Astrocyte (in vitro differentiated cells and primary cell): ENCODE measurements at regions not wholly inside any gene's neighbourhood (a gene's known extent, or its start where the extent isn't known, plus 50 kb on each side); places are given as distances from the start of the nearest gene placed in this dataset.

ENCODE experiments used
- DNase-seq: peaks from one replicate; pipeline ENCODE4 v3.0.0-alpha.2; 2010; ENCODE audit warnings: low read depth
- FAIRE-seq: peaks from 2 replicates; lab custom pipeline; 2011; peaks lifted over from hg19 to GRCh38; lab: Jason Lieb, UNC
- H2AFZ ChIP-seq: 2 replicates; pipeline ENCODE4 v1.6.0; 2012; ENCODE audit warnings: low read depth, low read length, inconsistent platforms
- H3K27ac ChIP-seq: 2 replicates; pipeline ENCODE4 v1.5.1; 2011; ENCODE audit warnings: low read depth, low read length, inconsistent platforms
- H3K27me3 ChIP-seq: 2 replicates; pipeline ENCODE4 v1.6.0; 2011; ENCODE audit warnings: low read length, inconsistent platforms; ENCODE audit not compliant: insufficient read depth
- H3K36me3 ChIP-seq: 2 replicates; pipeline ENCODE4 v1.5.1; 2011; ENCODE audit warnings: low read length, inconsistent platforms; ENCODE audit not compliant: insufficient read depth
- H3K4me1 ChIP-seq: 2 replicates; pipeline ENCODE4 v1.5.1; 2011; ENCODE audit warnings: low read length, inconsistent platforms; ENCODE audit not compliant: insufficient read depth
- H3K4me2 ChIP-seq: 2 replicates; pipeline ENCODE4 v1.6.0; 2012; ENCODE audit warnings: low read length, inconsistent platforms
- H3K4me3 ChIP-seq: 2 replicates; pipeline ENCODE4 v1.5.1; 2011; ENCODE audit warnings: low read depth, mild to moderate bottlenecking, low read length, inconsistent platforms; ENCODE audit not compliant: insufficient read depth
- H3K79me2 ChIP-seq: 2 replicates; pipeline ENCODE4 v1.6.0; 2012; ENCODE audit warnings: mild to moderate bottlenecking, low read length, inconsistent platforms; ENCODE audit not compliant: insufficient read depth
- H3K9ac ChIP-seq: 2 replicates; pipeline ENCODE4 v1.6.0; 2012; ENCODE audit warnings: mild to moderate bottlenecking, low read length, inconsistent platforms
- H3K9me3 ChIP-seq: 2 replicates; pipeline ENCODE4 v1.5.1; 2012; ENCODE audit warnings: low read depth, mild to moderate bottlenecking, low read length, inconsistent platforms; ENCODE audit not compliant: insufficient read depth
- H4K20me1 ChIP-seq: 2 replicates; pipeline ENCODE4 v1.6.0; 2012; ENCODE audit warnings: low read length, inconsistent platforms; ENCODE audit not compliant: insufficient read depth
- H3K27ac Mint-ChIP-seq: one replicate; pipeline ENCODE4 v1.8.0; 2021; ENCODE audit warnings: mild to moderate bottlenecking, mixed read lengths; ENCODE audit not compliant: unreplicated experiment
- H3K27me3 Mint-ChIP-seq: one replicate; pipeline ENCODE4 v1.8.0; 2021; ENCODE audit warnings: low read depth, mixed read lengths; ENCODE audit not compliant: unreplicated experiment
- H3K36me3 Mint-ChIP-seq: one replicate; pipeline ENCODE4 v1.8.0; 2021; ENCODE audit warnings: low read depth, mixed read lengths; ENCODE audit not compliant: unreplicated experiment
- H3K4me1 Mint-ChIP-seq: one replicate; pipeline ENCODE4 v1.8.0; 2021; ENCODE audit warnings: low read depth, mixed read lengths; ENCODE audit not compliant: unreplicated experiment
- H3K4me3 Mint-ChIP-seq: one replicate; pipeline ENCODE4 v1.8.0; 2021; ENCODE audit warnings: mild to moderate bottlenecking, moderate library complexity, mixed read lengths; ENCODE audit not compliant: unreplicated experiment
- H3K9me3 Mint-ChIP-seq: one replicate; pipeline ENCODE4 v1.8.0; 2021; ENCODE audit warnings: mild to moderate bottlenecking, mixed read lengths; ENCODE audit not compliant: unreplicated experiment
- EZH2 ChIP-seq: IDR thresholded peaks from 2 replicates; pipeline ENCODE4 v1.6.1; 2012; ENCODE audit warnings: mild to moderate bottlenecking, low read length, inconsistent platforms; ENCODE audit not compliant: insufficient read depth
- TF ChIP-seq, protein P1 (sequence below): IDR thresholded peaks from 2 replicates; pipeline ENCODE4 v1.5.1; 2011; ENCODE audit warnings: low read depth, mild to moderate bottlenecking, inconsistent platforms, low read length, moderate library complexity; ENCODE audit not compliant: insufficient read depth

DNA sequence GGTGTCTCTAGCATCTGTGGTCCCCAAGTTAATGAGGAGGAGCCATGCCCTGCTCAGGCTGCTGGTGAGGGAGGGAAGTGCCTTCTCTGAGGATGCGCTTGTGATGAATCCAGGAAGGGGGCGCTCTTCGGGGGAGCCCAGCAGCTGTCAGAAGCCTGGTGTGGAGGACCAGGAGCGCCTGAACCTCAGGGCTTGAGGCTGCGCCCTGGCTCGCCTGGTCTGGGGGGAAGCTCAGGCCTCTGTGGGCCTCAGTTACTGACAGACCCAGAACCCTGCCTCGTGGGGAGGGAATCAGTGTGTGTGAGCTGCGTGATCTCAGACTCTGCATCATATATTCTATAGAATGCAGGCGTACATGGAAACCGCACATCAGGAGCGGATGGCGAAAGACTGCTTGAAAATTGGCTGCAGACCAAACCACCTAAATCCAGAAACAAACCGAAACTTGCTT, 126.1 kb downstream of the SEC14L1 start:
- Histone ChIP-seq H3K4me3 (no peak overlapping the region), H2AFZ (no peak overlapping the region), H3K27me3 (no peaks in the 10 kb centered on the region), H3K4me1 (no peaks in the 10 kb centered on the region), H3K4me2 (no peak overlapping the region), H3K9ac (no peak overlapping the region), H3K79me2 (no peaks in the 10 kb centered on the region), H4K20me1 (no peaks in the 10 kb centered on the region), H3K27ac (no peak overlapping the region), H3K36me3 (no peaks in the 10 kb centered on the region), H3K9me3 (no peaks in the 10 kb centered on the region)
- no peak overlapping the region for H3K27ac Mint-ChIP-seq
- H3K27me3 Mint-ChIP-seq = peaks cover 13% of the 10 kb centered on the region
- peaks cover 4% of the 10 kb centered on the region for H3K36me3 Mint-ChIP-seq
- no peak overlapping the region for H3K4me3 Mint-ChIP-seq
- no peaks in the 10 kb centered on the region for H3K9me3 Mint-ChIP-seq
- TF ChIP-seq EZH2 = no peak
- TF ChIP-seq, protein P1, sequence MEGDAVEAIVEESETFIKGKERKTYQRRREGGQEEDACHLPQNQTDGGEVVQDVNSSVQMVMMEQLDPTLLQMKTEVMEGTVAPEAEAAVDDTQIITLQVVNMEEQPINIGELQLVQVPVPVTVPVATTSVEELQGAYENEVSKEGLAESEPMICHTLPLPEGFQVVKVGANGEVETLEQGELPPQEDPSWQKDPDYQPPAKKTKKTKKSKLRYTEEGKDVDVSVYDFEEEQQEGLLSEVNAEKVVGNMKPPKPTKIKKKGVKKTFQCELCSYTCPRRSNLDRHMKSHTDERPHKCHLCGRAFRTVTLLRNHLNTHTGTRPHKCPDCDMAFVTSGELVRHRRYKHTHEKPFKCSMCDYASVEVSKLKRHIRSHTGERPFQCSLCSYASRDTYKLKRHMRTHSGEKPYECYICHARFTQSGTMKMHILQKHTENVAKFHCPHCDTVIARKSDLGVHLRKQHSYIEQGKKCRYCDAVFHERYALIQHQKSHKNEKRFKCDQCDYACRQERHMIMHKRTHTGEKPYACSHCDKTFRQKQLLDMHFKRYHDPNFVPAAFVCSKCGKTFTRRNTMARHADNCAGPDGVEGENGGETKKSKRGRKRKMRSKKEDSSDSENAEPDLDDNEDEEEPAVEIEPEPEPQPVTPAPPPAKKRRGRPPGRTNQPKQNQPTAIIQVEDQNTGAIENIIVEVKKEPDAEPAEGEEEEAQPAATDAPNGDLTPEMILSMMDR = no peak
- FAIRE-seq (no peak), DNase-seq (no peak)
- peaks cover 3% of the 10 kb centered on the region for H3K4me1 Mint-ChIP-seq

DNA sequence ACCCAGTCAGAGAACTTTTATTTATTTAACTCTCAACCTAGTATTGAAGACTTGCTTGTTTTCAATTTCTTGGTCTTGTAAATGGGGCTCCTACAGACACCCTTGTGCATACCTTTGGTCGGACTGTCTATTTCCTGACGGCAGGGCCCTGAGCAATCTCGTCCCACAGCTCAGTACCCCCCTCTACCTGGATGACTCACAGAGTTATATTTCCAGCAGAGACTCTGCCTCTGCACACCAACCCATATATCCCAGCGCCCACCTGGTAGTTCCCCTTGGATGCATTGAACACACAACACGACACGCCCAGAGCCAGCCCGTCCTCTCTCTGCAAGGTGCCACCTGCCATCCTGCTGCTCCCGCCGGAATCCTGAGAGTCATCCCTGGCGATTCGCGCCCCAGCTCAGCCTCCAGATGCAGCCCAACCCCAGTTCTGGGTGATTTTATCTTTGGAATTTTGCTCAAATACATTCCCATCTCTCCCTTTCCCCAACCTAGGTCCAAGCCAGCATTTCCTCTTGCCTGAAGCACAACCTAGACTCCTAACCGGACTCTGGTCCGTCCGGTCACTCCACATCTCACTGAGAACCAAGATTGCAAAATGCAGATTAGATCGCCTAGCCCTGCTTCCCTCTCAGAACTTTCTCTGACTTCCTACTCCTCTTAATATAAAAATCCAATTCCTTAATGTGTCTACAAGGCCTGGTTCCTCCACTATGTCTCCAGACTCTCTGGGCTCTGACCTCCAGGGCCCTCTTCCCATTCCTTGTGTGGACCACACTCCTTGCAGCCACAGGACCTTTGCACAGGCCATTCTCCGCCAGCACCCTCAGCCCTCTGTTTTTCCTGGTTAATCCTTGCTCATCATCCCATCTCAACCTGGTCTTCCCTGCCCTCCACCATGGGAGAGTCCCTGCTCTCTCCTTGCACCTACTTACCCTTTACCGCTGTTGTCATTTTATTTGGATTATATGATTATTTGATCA, 129.2 kb downstream of the SEC14L1 start:
- Mint-ChIP-seq H3K27ac (no peak overlapping the region), H3K4me1 (peaks cover 3% of the 10 kb centered on the region), H3K36me3 (peaks cover 4% of the 10 kb centered on the region), H3K4me3 (no peak overlapping the region), H3K27me3 (peaks cover 12% of the 10 kb centered on the region), H3K9me3 (no peaks in the 10 kb centered on the region)
- DNase-seq (no peak), FAIRE-seq (no peak)
- no peak overlapping the region for H3K4me2 ChIP-seq
- H3K27me3 ChIP-seq = no peaks in the 10 kb centered on the region
- no peaks in the 10 kb centered on the region for H4K20me1 ChIP-seq
- no peaks in the 10 kb centered on the region for H3K9me3 ChIP-seq
- no peaks in the 10 kb centered on the region for H3K36me3 ChIP-seq
- no peaks in the 10 kb centered on the region for H3K79me2 ChIP-seq
- no peaks in the 10 kb centered on the region for H3K4me1 ChIP-seq
- no peak overlapping the region for H3K9ac ChIP-seq
- H2AFZ ChIP-seq = no peak overlapping the region
- no peak for TF ChIP-seq EZH2
- TF ChIP-seq, protein P1 = no peak
- H3K4me3 ChIP-seq = no peak overlapping the region
- H3K27ac ChIP-seq = no peak overlapping the region

GRCh38 chr17:77271411-77271810, 130.6 kb downstream of the SEC14L1 start:
- H3K4me1 ChIP-seq = no peaks in the 10 kb centered on the region
- peaks cover 4% of the 10 kb centered on the region for H3K36me3 Mint-ChIP-seq
- peaks cover 3% of the 10 kb centered on the region for H3K4me1 Mint-ChIP-seq
- TF ChIP-seq, protein P1 = no peak
- TF ChIP-seq EZH2 = no peak
- H3K4me2 ChIP-seq = no peak overlapping the region
- H3K4me3 Mint-ChIP-seq = no peak overlapping the region
- H3K27me3 ChIP-seq = peaks cover 7% of the 10 kb centered on the region
- no peak overlapping the region for H3K27ac ChIP-seq
- H3K27me3 Mint-ChIP-seq = peaks cover 12% of the 10 kb centered on the region
- H2AFZ ChIP-seq = no peak overlapping the region
- H3K9ac ChIP-seq = no peak overlapping the region
- FAIRE-seq = no peak
- H3K36me3 ChIP-seq = no peaks in the 10 kb centered on the region
- no peaks in the 10 kb centered on the region for H4K20me1 ChIP-seq
- H3K9me3 ChIP-seq = no peaks in the 10 kb centered on the region
- no peak for DNase-seq
- H3K27ac Mint-ChIP-seq = no peak overlapping the region
- H3K4me3 ChIP-seq = no peak overlapping the region
- H3K79me2 ChIP-seq = no peaks in the 10 kb centered on the region
- no peaks in the 10 kb centered on the region for H3K9me3 Mint-ChIP-seq
